ENCODE measurements at regions not wholly inside any gene's neighbourhood (a gene's known extent, or its start where the extent isn't known, plus 50 kb on each side); places are given as distances from the start of the nearest gene placed in this dataset.

GRCh38 chr20:22688485-22688884 is 104.1 kb upstream of the FOXA2 start:
- Histone ChIP-seq H3K27me3 (peaks cover 0 to 11% (median 0%) of the 10 kb centered on the region in 3 donors), H3K36me3 (no peaks in the 10 kb centered on the region), H3K27ac (no peak overlapping the region), H3K4me1 (peaks cover 0 to 5% (median 4%) of the 10 kb centered on the region in 4 donors), H3K4me3 (no peak overlapping the region), H3K9me3 (no peaks in the 10 kb centered on the region)
- TF ChIP-seq EP300 (IDR thresholded peaks at IDR 0.05) (no peak), CTCF (IDR thresholded peaks at IDR 0.05) (no peak), POLR2A (IDR thresholded peaks at IDR 0.05) (no peak), POLR2AphosphoS5 (IDR thresholded peaks at IDR 0.05) (no peak)
- intact Hi-C loops (cut with DNase I): no loop called here
- WGBS, 2 donors: 66 to 67% methylated on average over 2 of the region's 2 CpGs
- DNase-seq: no peak

- Histone ChIP-seq H3K4me1 (peaks cover 0 to 5% (median 4%) of the 10 kb centered on the region in 4 donors), H3K27me3 (peaks cover 0 to 3% (median 0%) of the 10 kb centered on the region in 3 donors), H3K4me3 (no peak overlapping the region), H3K27ac (no peak overlapping the region), H3K36me3 (no peaks in the 10 kb centered on the region), H3K9me3 (no peaks in the 10 kb centered on the region)
- no peak for DNase-seq
- TF ChIP-seq POLR2AphosphoS5 (IDR thresholded peaks at IDR 0.05): no peak
- TF ChIP-seq EP300 (IDR thresholded peaks at IDR 0.05): no peak
- no peak for TF ChIP-seq POLR2A (IDR thresholded peaks at IDR 0.05)
- TF ChIP-seq CTCF (IDR thresholded peaks at IDR 0.05): no peak
- intact Hi-C loops (cut with DNase I): no loop called here
- 50 to 84% methylated on average over 5 of the region's 5 CpGs for WGBS, 2 donors
Measured at GRCh38 chr20:22689266-22689665, 104.9 kb upstream of the FOXA2 start.

- H3K4me3 ChIP-seq: no peak overlapping the region
- no peak for DNase-seq
- H3K27me3 ChIP-seq: peaks cover 0 to 3% (median 0%) of the 10 kb centered on the region in 3 donors
- WGBS, 2 donors: 92 to 94% methylated on average over 7 of the region's 7 CpGs
- TF ChIP-seq CTCF (IDR thresholded peaks at IDR 0.05): no peak
- no peak overlapping the region for H3K27ac ChIP-seq
- no peaks in the 10 kb centered on the region for H3K9me3 ChIP-seq
- intact Hi-C loops (cut with DNase I): loop anchor here (2.0 to 10.0 kb wide), 2 partner anchors 545 to 649 kb away; no protein-coding TSS in a partner anchor
- peaks cover 0 to 5% (median 4%) of the 10 kb centered on the region in 4 donors for H3K4me1 ChIP-seq
- H3K36me3 ChIP-seq: no peaks in the 10 kb centered on the region
Measured at GRCh38 chr20:22690000-22690399, 105.6 kb upstream of the FOXA2 start.

GRCh38 chr20:22690616-22691179 is 106.3 kb upstream of the FOXA2 start:
- TF ChIP-seq EP300 (IDR thresholded peaks at IDR 0.05) (no peak), POLR2AphosphoS5 (IDR thresholded peaks at IDR 0.05) (no peak)
- H3K27ac ChIP-seq: no peak overlapping the region
- no peaks in the 10 kb centered on the region for H3K27me3 ChIP-seq
- H3K4me3 ChIP-seq: no peak overlapping the region
- WGBS, 2 donors: 35 to 82% methylated on average over 7 of the region's 7 CpGs
- H3K4me1 ChIP-seq: peaks cover 0 to 5% (median 4%) of the 10 kb centered on the region in 4 donors
- no peaks in the 10 kb centered on the region for H3K9me3 ChIP-seq
- intact Hi-C loops (cut with DNase I): loop anchor here (2.0 to 10.0 kb wide), 2 partner anchors 544 to 648 kb away; no protein-coding TSS in a partner anchor
- no peak for DNase-seq
- no peaks in the 10 kb centered on the region for H3K36me3 ChIP-seq

GRCh38 chr20:22691369-22692118 is 107.2 kb upstream of the FOXA2 start:
- 30 to 35% methylated on average over 25 of the region's 25 CpGs for WGBS, 2 donors
- Histone ChIP-seq H3K4me1 (peaks cover 0 to 5% (median 4%) of the 10 kb centered on the region in 4 donors), H3K27ac (no peak overlapping the region), H3K27me3 (no peaks in the 10 kb centered on the region), H3K36me3 (no peaks in the 10 kb centered on the region), H3K9me3 (no peaks in the 10 kb centered on the region), H3K4me3 (peak overlapping the region in 1 of 4 donors; percentile 23)
- intact Hi-C loops (cut with DNase I): loop anchor here (2.0 to 10.0 kb wide), 2 partner anchors 543 to 647 kb away; no protein-coding TSS in a partner anchor
- DNase-seq: peak; percentile 84
- peak; percentile 66 to 90 (median 85) for TF ChIP-seq CTCF (IDR thresholded peaks at IDR 0.05)
- TF ChIP-seq POLR2AphosphoS5 (IDR thresholded peaks at IDR 0.05): no peak

Data from sigmoid colon (tissue), 6 donors.